ENCODE measurements at regions not wholly inside any gene's neighbourhood (a gene's known extent, or its start where the extent isn't known, plus 50 kb on each side); places are given as distances from the start of the nearest gene placed in this dataset.

DNA sequence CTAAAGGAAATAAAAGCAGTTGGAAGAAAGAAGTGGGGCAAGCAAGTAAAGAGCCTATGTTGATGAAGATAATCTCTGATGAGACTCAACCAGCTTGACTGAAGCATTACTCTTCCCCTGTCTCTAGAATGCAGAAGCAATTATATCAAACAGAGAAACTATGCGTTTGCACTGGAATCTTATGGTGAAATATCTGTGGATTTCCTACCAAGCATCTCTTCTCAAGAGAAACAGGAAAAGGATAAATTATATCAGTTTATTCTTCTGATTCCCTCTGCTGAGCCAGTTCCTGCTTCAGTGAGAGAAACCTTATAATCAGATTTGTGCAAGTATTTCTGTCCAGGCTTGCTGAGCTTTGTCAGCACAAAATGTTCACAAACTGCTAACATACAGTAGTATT is 316.7 kb upstream of the SLC7A11 start:
- Histone ChIP-seq H3K27ac (no peak overlapping the region), H3K4me1 (no peaks in the 10 kb centered on the region), H3K36me3 (no peaks in the 10 kb centered on the region), H3K9me3 (no peaks in the 10 kb centered on the region), H3K4me3 (no peak overlapping the region), H3K27me3 (no peaks in the 10 kb centered on the region)
- intact Hi-C loops (cut with DNase I) = no loop called here
- no peak for ATAC-seq
- DNase-seq = no peak
- TF ChIP-seq, protein P1, sequence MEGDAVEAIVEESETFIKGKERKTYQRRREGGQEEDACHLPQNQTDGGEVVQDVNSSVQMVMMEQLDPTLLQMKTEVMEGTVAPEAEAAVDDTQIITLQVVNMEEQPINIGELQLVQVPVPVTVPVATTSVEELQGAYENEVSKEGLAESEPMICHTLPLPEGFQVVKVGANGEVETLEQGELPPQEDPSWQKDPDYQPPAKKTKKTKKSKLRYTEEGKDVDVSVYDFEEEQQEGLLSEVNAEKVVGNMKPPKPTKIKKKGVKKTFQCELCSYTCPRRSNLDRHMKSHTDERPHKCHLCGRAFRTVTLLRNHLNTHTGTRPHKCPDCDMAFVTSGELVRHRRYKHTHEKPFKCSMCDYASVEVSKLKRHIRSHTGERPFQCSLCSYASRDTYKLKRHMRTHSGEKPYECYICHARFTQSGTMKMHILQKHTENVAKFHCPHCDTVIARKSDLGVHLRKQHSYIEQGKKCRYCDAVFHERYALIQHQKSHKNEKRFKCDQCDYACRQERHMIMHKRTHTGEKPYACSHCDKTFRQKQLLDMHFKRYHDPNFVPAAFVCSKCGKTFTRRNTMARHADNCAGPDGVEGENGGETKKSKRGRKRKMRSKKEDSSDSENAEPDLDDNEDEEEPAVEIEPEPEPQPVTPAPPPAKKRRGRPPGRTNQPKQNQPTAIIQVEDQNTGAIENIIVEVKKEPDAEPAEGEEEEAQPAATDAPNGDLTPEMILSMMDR (IDR thresholded peaks at IDR 0.05) = no peak

DNA sequence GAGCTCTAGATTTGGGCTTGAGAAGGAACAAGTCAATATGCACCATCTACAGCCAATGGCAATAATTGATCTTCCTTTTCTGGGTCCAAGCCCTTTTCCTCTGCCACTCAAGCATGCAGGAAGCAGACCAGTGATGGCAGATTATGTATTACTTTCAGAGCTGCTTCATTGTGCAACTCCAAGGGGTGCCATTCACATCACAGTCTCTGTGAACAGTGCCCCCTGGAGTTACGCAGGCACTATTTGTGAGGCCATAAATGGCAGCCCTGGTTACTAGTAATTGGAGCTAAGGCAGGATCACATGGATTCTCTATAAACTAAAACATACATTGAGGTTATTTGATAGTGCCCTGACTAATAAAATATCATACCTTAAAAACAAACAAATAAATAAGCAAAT is 313.4 kb upstream of the SLC7A11 start:
- intact Hi-C loops (cut with DNase I) = no loop called here

DNA sequence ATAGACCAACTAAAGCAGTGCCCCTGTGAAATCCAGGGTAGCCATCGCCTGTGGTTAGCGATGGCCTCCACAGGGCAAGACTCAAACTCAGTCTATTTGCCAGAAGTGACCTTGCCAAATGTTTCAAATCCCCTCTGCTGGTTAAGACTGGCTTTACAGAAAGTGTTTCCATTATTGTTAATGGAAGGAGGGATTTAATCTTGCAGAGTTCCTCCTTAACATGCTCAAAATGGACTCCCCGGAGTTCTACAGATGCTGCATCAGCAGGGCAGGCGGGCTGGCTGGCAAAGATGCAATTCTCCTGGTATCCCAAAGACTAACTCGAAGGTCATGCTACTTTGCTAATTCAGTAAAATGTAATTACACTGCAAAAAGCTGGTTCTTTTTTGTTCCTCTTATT is 313.0 kb upstream of the SLC7A11 start:
- Histone ChIP-seq H3K27me3 (no peaks in the 10 kb centered on the region), H3K4me3 (no peak overlapping the region), H3K36me3 (no peaks in the 10 kb centered on the region), H3K27ac (no peak overlapping the region), H3K9me3 (peaks cover 0 to 4% of the 10 kb centered on the region in 2 donors), H3K4me1 (no peaks in the 10 kb centered on the region)
- TF ChIP-seq, protein P1 (IDR thresholded peaks at IDR 0.05) = no peak
- intact Hi-C loops (cut with DNase I) = no loop called here
- DNase-seq (peak in 1 of 4 donors; percentile 31), ATAC-seq (no peak)

More for the DNA sequence above, 313.4 kb upstream of the SLC7A11 start:
- peaks cover 0 to 4% of the 10 kb centered on the region in 2 donors for H3K9me3 ChIP-seq
- TF ChIP-seq, protein P1 (IDR thresholded peaks at IDR 0.05) = no peak
- H3K27ac ChIP-seq = no peak overlapping the region
- no peaks in the 10 kb centered on the region for H3K4me1 ChIP-seq
- H3K36me3 ChIP-seq = no peaks in the 10 kb centered on the region
- DNase-seq = no peak
- no peak overlapping the region for H3K4me3 ChIP-seq
- ATAC-seq = no peak
- H3K27me3 ChIP-seq = no peaks in the 10 kb centered on the region

DNA sequence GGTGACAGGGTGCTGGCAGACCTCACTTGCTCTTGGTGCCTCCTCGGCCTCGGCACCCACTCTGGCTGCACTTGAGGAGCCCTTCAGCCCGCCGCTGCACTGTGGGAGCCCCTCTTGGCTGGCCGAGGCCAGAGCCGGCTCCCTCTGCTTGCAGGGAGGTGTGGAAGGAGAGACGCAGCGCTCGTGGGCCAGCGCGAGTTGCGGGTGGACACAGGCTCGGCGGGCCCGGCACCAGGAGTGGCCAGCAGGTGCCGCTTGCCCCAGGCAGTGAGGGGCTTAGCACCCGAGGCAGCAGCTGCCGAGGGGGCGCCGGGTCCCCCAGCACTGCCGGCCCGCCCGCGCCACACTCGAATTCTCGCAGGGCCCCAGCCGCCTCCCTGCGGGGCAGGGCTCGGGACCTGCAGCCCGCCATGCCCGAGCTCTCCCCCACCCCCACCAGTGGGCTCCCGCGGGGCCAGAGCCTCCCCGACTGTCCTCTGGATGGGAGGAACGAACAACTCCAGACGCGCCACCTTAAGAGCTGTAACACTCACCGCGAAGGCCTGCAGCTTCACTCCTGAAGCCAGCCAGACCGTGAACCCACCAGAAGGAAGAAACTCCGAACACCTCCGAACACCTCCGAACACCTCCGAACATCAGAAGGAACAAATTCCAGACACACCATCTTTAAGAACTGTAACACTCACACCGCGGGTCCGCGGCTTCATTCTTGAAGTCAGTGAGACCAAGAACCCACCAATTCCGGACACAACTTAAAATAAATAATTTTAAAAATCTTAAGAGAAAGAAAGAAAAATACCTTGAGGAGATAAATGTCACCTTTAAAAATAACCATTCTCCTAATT is 311.1 kb upstream of the SLC7A11 start:
- H3K4me1 ChIP-seq = no peaks in the 10 kb centered on the region
- no peaks in the 10 kb centered on the region for H3K36me3 ChIP-seq
- no peak overlapping the region for H3K4me3 ChIP-seq
- intact Hi-C loops (cut with DNase I) = no loop called here
- ATAC-seq = no peak
- H3K27ac ChIP-seq = no peak overlapping the region
- peaks cover 0 to 4% of the 10 kb centered on the region in 2 donors for H3K9me3 ChIP-seq
- DNase-seq = peak in 1 of 4 donors; percentile 78
- H3K27me3 ChIP-seq = no peaks in the 10 kb centered on the region
- TF ChIP-seq, protein P1 (IDR thresholded peaks at IDR 0.05) = no peak

DNA sequence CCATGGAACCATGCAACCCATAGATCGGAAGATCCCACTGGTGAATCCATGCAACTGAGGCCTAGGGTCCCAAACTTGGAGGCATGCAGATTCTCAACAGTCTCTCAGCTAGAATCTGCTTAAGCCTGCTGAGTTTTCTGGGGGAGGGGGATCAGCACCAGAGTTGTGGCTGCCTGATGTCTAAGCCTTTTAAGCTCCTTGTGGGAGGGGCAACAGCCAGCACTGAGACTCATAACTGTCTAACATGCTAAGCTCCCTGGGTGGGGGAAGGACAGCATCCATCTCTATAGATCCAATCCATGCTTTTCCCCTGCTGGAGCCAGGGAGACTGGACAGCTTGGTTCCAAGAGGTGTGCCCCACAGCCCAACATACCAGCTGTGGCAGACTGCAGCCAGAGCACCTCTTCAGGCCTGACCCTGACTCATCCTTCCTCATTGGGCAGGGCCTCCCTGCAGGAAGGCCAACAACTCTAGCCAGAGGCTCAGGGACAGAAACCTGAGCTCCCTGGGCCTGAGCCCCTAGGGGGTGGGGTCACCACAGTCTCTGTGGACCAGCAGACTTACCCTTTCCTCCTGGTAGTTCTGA is 300.1 kb upstream of the SLC7A11 start:
- DNase-seq (no peak), ATAC-seq (no peak)
- Histone ChIP-seq H3K36me3 (no peaks in the 10 kb centered on the region), H3K9me3 (no peaks in the 10 kb centered on the region), H3K4me1 (no peaks in the 10 kb centered on the region), H3K27ac (no peak overlapping the region), H3K27me3 (no peaks in the 10 kb centered on the region), H3K4me3 (no peak overlapping the region)
- intact Hi-C loops (cut with DNase I) = no loop called here
- TF ChIP-seq, protein P1 (IDR thresholded peaks at IDR 0.05) = no peak

Data from left lung (tissue), 4 donors.